ENCODE measurements at regions not wholly inside any gene's neighbourhood (a gene's known extent, or its start where the extent isn't known, plus 50 kb on each side); places are given as distances from the start of the nearest gene placed in this dataset.

GRCh38 chr11:26202754-26203153, 129.2 kb upstream of the ANO3 start:
- DNase-seq (ENCODE audit: low read depth in 2 of 2): no peak
- TF ChIP-seq CTCF (IDR thresholded peaks at IDR 0.05; ENCODE audit: low read depth, low read length): no peak
- no peak overlapping the region for H3K4me3 ChIP-seq (replicated peaks in 1 of 2; ENCODE audit: low read depth in 2 of 2, low read length in 2 of 2)

- TF ChIP-seq CTCF (IDR thresholded peaks at IDR 0.05; ENCODE audit: low read depth, low read length): no peak
- H3K4me3 ChIP-seq (replicated peaks in 1 of 2; ENCODE audit: low read depth in 2 of 2, low read length in 2 of 2): no peak overlapping the region
- DNase-seq (ENCODE audit: low read depth in 2 of 2): no peak
These were observed 127.8 kb upstream of the ANO3 start for GRCh38 chr11:26204101-26204500.

GRCh38 chr11:26204839-26205238, 127.1 kb upstream of the ANO3 start:
- DNase-seq (ENCODE audit: low read depth in 2 of 2): no peak
- no peak overlapping the region for H3K4me3 ChIP-seq (replicated peaks in 1 of 2; ENCODE audit: low read depth in 2 of 2, low read length in 2 of 2)
- no peak for TF ChIP-seq CTCF (IDR thresholded peaks at IDR 0.05; ENCODE audit: low read depth, low read length)

- no peak for TF ChIP-seq CTCF (IDR thresholded peaks at IDR 0.05; ENCODE audit: low read depth, low read length)
These were observed 112.5 kb upstream of the ANO3 start for GRCh38 chr11:26219183-26220117.

GRCh38 chr11:26225646-26226045, 106.3 kb upstream of the ANO3 start:
- DNase-seq (ENCODE audit: low read depth in 2 of 2): no peak
- TF ChIP-seq CTCF (IDR thresholded peaks at IDR 0.05; ENCODE audit: low read depth, low read length): no peak

More at GRCh38 chr11:26219183-26220117, 112.5 kb upstream of the ANO3 start:
- no peak overlapping the region for H3K4me3 ChIP-seq (replicated peaks in 1 of 2; ENCODE audit: low read depth in 2 of 2, low read length in 2 of 2)
- peak; percentile 61 to 72 for DNase-seq (ENCODE audit: low read depth in 2 of 2)

GRCh38 chr11:26227301-26227746, 104.6 kb upstream of the ANO3 start:
- TF ChIP-seq CTCF (IDR thresholded peaks at IDR 0.05; ENCODE audit: low read depth, low read length): peak; percentile 49
- no peak overlapping the region for H3K4me3 ChIP-seq (replicated peaks in 1 of 2; ENCODE audit: low read depth in 2 of 2, low read length in 2 of 2)
- DNase-seq (ENCODE audit: low read depth in 2 of 2): peak; percentile 87 to 96

More at GRCh38 chr11:26225646-26226045, 106.3 kb upstream of the ANO3 start:
- no peak overlapping the region for H3K4me3 ChIP-seq (replicated peaks in 1 of 2; ENCODE audit: low read depth in 2 of 2, low read length in 2 of 2)
